Kidney capillary endothelial cell (primary cell): ENCODE measurements at regions not wholly inside any gene's neighbourhood (a gene's known extent, or its start where the extent isn't known, plus 50 kb on each side); places are given as distances from the start of the nearest gene placed in this dataset.

Experiments used
- DNase-seq: peaks from one replicate; pipeline ENCODE4 v3.0.0-alpha.2; 2018; ENCODE audit warnings: low spot score

DNA sequence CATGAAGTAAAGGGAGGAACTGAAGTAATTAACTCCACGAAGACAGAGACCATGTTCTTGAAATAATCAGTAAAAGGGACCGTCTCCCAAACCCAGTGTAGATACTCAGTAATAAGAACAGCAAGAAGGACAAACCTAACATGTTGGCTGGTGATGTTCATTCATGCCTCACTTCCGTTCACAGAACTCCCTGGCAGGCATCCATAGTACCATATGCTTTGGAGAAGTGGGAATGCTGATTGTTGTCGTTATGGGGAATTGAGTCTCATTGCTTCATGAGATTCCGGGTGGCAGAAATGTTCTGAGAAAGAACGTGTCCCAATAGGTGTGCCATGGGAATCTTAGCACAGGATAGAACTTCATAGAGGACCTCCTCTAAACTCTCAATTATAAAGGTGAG lies 452.3 kb downstream of the ZSWIM6 start:
- DNase-seq, result no peak

GRCh38 chr5:61788548-61788947 lies 456.5 kb downstream of the ZSWIM6 start:
- no peak for DNase-seq

GRCh38 chr5:61790007-61790406 lies 457.9 kb downstream of the ZSWIM6 start:
- no peak for DNase-seq

GRCh38 chr5:61790678-61791077 lies 458.6 kb downstream of the ZSWIM6 start:
- no peak for DNase-seq

GRCh38 chr5:61796773-61797172 lies 464.7 kb downstream of the ZSWIM6 start:
- DNase-seq, result no peak

- no peak for DNase-seq
These were observed 468.4 kb downstream of the ZSWIM6 start for GRCh38 chr5:61800450-61800849.

GRCh38 chr5:61801174-61801573 lies 469.1 kb downstream of the ZSWIM6 start:
- no peak for DNase-seq

- DNase-seq, result no peak
These were observed 470.4 kb downstream of the ZSWIM6 start for GRCh38 chr5:61802456-61802855.

- DNase-seq, result no peak
These were observed 473.0 kb downstream of the ZSWIM6 start for GRCh38 chr5:61805101-61805500.

GRCh38 chr5:61806491-61807020 lies 474.5 kb downstream of the ZSWIM6 start:
- DNase-seq, result no peak

GRCh38 chr5:61808091-61808490 lies 476.0 kb downstream of the ZSWIM6 start:
- DNase-seq, result no peak

- DNase-seq, result no peak
These were observed 476.9 kb downstream of the ZSWIM6 start for GRCh38 chr5:61808909-61809308.

DNA sequence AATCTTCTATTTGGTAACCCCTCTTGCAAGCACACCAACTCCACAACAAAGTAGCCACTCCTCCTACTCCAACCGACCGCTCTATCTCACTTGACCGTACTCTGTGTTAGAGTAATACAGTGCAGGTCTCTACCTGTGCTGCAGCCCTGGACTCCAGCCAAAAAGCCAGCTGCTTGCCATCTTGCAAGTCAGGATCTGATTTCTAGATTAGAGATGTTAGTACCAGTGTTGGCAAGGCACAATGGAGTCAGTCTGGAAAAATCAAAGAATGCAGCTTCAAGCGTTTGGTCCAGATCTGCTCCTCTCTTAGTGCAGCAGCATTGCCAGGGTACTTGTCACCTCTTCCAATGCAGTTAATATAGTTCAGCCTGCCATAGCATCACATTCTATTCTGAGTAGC lies 477.6 kb downstream of the ZSWIM6 start:
- DNase-seq, result no peak

- no peak for DNase-seq
These were observed 479.0 kb downstream of the ZSWIM6 start for GRCh38 chr5:61811052-61811451.

GRCh38 chr5:61813361-61813760 lies 481.3 kb downstream of the ZSWIM6 start:
- DNase-seq, result no peak

- DNase-seq, result no peak
These were observed 483.3 kb downstream of the ZSWIM6 start for GRCh38 chr5:61815339-61815738.

DNA sequence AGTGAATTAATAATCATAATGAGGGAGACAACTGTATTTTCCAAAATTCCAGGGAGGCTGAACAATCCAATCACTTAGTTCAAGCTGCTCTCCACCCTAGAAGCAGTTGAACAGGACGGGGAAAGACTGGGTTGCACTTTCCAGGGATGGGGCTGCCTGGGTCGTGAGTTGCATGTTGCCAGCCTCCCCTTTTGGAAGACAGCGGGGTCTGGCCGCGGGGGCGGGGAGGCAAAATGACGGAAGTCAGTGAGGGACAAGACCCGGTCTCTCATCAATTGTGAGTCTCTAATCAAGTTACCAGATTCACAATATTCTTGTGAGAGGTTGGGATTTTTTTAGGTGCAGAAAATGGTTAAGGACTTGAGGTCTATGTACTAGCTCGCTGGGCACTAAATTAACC lies 484.1 kb downstream of the ZSWIM6 start:
- no peak for DNase-seq

- no peak for DNase-seq
These were observed 484.8 kb downstream of the ZSWIM6 start for GRCh38 chr5:61816585-61817450.

GRCh38 chr5:61817472-61818326 lies 485.6 kb downstream of the ZSWIM6 start:
- peak; percentile 50 for DNase-seq

DNA sequence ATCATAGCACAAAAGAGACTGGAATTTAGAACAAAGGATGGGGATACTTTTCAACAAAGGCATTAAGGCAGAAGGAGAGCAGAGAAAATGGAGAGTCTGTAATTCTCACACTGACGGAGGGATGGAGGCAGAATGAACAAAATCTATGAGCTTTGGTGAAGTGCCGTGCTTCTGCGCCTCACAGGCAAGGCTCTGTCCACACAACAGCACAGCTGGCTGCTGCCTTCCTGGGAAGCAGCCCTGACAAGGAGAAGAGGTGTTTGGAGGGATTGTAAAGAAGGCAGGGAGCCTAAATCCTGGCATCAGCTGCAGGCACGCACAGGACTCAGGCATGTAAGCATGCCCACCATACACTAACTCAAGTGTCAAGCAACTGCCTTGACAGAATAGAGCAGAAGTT lies 485.2 kb upstream of the KIF2A start:
- DNase-seq, result no peak

DNA sequence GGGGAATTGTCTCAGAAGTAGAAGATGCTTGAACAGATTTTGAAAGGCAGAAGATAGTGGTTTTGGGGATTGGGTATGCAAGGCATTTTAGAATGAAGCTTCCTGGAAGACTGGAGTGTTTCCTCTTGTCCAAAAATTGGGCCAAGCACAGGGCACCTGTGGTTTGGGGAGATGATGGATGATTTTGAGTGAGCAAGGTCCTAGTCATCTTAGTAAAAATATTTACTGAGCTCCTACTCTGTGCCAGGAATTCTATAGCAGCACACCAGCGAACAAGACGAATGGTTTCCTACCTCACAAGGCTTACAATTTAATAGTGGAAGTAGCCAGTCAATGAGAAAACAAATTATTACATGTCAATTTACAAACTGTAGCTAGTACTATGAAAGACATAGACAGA lies 484.4 kb upstream of the KIF2A start:
- no peak for DNase-seq

GRCh38 chr5:61822584-61822983 lies 483.4 kb upstream of the KIF2A start:
- DNase-seq, result no peak

DNA sequence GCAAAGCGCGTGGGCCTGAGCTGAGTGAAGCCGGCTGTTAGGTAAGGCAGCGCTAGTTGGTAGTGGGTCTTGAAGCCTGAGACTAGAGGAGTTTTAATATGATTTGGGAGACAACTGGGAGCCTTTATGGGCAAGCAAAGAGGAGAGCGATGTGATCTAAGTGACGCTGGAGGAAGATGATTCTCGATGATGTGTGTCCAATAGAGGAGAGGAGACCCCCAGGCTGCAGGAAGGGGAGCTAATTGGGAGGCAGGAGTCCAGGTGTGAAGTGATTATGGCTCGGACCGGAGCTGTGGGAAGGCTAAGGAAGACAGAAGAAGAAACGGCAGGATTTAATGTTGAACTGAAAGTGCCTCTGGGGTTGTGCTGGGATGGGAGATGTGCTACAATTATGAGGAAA lies 482.9 kb upstream of the KIF2A start:
- no peak for DNase-seq
